ENCODE measurements at regions not wholly inside any gene's neighbourhood (a gene's known extent, or its start where the extent isn't known, plus 50 kb on each side); places are given as distances from the start of the nearest gene placed in this dataset.
A peak's percentile ranks its signal among the peaks of the same experiment; 100 is the strongest.

GRCh38 chr2:142234741-142235140 is 103.9 kb upstream of the LRP1B start:
- TF ChIP-seq GATA1 (IDR thresholded peaks at IDR 0.05; ENCODE audit: low read depth, low read length) (no peak), POLR2A (IDR thresholded peaks at IDR 0.05; ENCODE audit: low read length) (no peak)
- no peak for DNase-seq

- no peak for DNase-seq
- TF ChIP-seq GATA1 (IDR thresholded peaks at IDR 0.05; ENCODE audit: low read depth, low read length) (no peak), POLR2A (IDR thresholded peaks at IDR 0.05; ENCODE audit: low read length) (no peak)
Measured at GRCh38 chr2:142223309-142223708, 92.5 kb upstream of the LRP1B start.

GRCh38 chr2:142222715-142223114 is 91.9 kb upstream of the LRP1B start:
- no peak for DNase-seq

GRCh38 chr2:142220901-142221300 is 90.1 kb upstream of the LRP1B start:
- TF ChIP-seq POLR2A (IDR thresholded peaks at IDR 0.05; ENCODE audit: low read length) = no peak
- TF ChIP-seq GATA1 (IDR thresholded peaks at IDR 0.05; ENCODE audit: low read depth, low read length) = no peak
- no peak for DNase-seq

More at GRCh38 chr2:142222715-142223114, 91.9 kb upstream of the LRP1B start:
- no peak for TF ChIP-seq POLR2A (IDR thresholded peaks at IDR 0.05; ENCODE audit: low read length)
- no peak for TF ChIP-seq GATA1 (IDR thresholded peaks at IDR 0.05; ENCODE audit: low read depth, low read length)

GRCh38 chr2:142220239-142220638 is 89.4 kb upstream of the LRP1B start:
- no peak for DNase-seq
- TF ChIP-seq GATA1 (IDR thresholded peaks at IDR 0.05; ENCODE audit: low read depth, low read length) (no peak), POLR2A (IDR thresholded peaks at IDR 0.05; ENCODE audit: low read length) (no peak)

DNA sequence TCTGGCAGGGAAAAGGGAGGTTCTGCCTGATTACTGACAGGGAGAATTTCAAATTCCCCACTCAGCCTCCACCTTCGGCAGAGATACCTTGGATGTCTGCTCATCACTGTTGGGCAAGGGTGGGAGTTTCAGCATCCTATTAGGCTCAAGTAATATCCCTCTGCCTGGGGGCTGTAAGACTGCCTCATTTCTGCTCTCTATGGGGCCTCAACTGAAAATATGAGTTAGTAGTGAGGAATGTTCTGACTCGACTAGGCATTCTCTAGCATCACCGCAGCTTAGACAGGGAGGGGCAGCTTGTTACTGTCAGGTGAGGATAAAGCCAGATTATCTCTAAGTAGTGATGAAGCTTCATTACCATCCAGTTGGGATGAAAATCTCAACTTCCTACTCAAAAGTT is 87.7 kb upstream of the LRP1B start:
- no peak for DNase-seq
- TF ChIP-seq GATA1 (IDR thresholded peaks at IDR 0.05; ENCODE audit: low read depth, low read length) (no peak), POLR2A (IDR thresholded peaks at IDR 0.05; ENCODE audit: low read length) (no peak)

DNA sequence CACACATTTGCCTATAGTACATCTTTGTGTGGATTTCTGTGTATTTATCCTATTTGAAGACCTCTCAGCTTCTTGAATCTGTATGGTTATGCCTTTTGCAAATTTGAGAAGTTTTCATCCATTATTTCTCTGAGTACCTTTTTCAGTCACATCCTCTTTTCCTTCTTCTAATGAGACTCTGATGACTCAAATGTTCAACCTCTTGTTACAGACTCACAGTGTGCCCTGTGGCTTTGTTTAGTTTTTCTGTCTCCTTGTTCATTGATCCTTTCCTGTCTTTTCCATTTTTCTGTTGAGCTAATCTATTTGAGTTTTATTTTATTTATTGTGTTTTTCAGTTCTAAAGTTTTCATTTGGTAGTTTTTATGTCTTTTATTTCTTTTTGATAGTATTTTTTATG is 87.0 kb upstream of the LRP1B start:
- TF ChIP-seq GATA1 (IDR thresholded peaks at IDR 0.05; ENCODE audit: low read depth, low read length) (no peak), POLR2A (IDR thresholded peaks at IDR 0.05; ENCODE audit: low read length) (no peak)
- DNase-seq = no peak

GRCh38 chr2:142200062-142200461 is 69.2 kb upstream of the LRP1B start:
- no peak for DNase-seq
- TF ChIP-seq GATA1 (IDR thresholded peaks at IDR 0.05; ENCODE audit: low read depth, low read length) (no peak), POLR2A (IDR thresholded peaks at IDR 0.05; ENCODE audit: low read length) (no peak)

GRCh38 chr2:142199073-142199472 is 68.3 kb upstream of the LRP1B start:
- no peak for TF ChIP-seq POLR2A (IDR thresholded peaks at IDR 0.05; ENCODE audit: low read length)
- TF ChIP-seq GATA1 (IDR thresholded peaks at IDR 0.05; ENCODE audit: low read depth, low read length) = no peak

GRCh38 chr2:142190805-142191204 is 60.0 kb upstream of the LRP1B start:
- no peak for DNase-seq
- TF ChIP-seq POLR2A (IDR thresholded peaks at IDR 0.05; ENCODE audit: low read length) (no peak), GATA1 (IDR thresholded peaks at IDR 0.05; ENCODE audit: low read depth, low read length) (no peak)

More at GRCh38 chr2:142199073-142199472, 68.3 kb upstream of the LRP1B start:
- DNase-seq = no peak

DNA sequence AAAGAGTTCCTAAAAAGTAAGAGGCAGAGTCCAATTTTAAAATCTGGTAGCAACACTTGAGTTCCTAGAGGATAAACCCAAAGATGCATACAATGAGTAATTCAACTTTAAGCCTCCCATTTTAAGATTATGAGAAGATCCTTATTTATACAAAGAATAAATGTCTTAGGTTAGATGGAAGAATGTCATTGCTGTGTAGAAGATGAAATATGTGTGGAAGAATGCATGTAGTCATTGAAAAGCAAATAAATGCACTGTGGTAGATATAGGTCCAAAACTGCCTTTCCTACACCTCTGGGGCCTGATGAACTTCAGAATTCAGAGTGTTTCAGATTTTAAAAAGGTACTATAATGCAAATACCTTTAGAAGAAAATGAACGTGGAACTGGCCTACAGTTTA is 58.7 kb upstream of the LRP1B start:
- TF ChIP-seq POLR2A (IDR thresholded peaks at IDR 0.05; ENCODE audit: low read length) = no peak
- TF ChIP-seq GATA1 (IDR thresholded peaks at IDR 0.05; ENCODE audit: low read depth, low read length) = no peak
- no peak for DNase-seq

DNA sequence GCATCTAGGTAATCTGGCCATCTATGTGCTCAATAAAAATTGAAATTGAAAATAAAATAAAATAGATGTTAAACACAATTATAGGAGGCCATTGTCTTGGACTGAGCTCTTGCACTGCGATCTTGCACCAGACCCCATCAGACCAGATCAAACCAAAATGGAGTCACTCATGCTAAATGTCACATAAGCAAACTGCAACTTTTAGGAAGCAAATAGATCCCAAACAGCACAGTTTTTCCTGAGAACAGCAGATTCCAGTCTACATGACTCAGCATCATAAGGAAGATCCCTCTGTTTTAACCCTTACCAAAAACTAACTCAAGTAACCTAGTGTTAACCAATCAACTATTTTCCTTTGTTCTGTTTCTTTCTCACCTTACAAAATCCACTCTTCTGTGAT is 57.7 kb upstream of the LRP1B start:
- no peak for DNase-seq
- TF ChIP-seq POLR2A (IDR thresholded peaks at IDR 0.05; ENCODE audit: low read length) = no peak
- TF ChIP-seq GATA1 (IDR thresholded peaks at IDR 0.05; ENCODE audit: low read depth, low read length) = no peak

- peak; percentile 2 to 32 for DNase-seq
- no peak for TF ChIP-seq POLR2A (IDR thresholded peaks at IDR 0.05; ENCODE audit: low read length)
- no peak for TF ChIP-seq GATA1 (IDR thresholded peaks at IDR 0.05; ENCODE audit: low read depth, low read length)
Measured at GRCh38 chr2:142180820-142181533, 50.2 kb upstream of the LRP1B start.
